ENCODE measurements at regions not wholly inside any gene's neighbourhood (a gene's known extent, or its start where the extent isn't known, plus 50 kb on each side); places are given as distances from the start of the nearest gene placed in this dataset.

DNA sequence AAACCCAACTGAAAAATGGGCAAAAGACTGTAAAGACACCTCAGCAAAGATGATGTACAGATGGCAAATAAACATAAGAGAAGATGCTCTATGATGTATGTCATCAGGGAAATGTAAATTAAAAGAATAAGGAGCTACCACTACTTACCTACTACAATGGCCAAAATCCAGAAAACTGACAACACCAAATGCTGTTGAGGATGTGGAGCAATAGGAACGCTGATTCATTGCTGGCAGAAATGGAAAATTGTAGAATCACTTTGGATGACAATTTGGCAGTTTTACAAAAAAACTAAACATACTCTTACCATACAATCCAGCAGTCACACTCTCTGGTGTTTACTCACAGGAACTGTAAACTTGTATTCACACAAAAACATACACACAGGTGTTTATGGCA lies 222.3 kb upstream of the LDB2 start:
- Histone ChIP-seq H3K27me3 (no peaks in the 10 kb centered on the region), H3K27ac (no peak overlapping the region), H3K9me3 (no peaks in the 10 kb centered on the region), H3K36me3 (replicated peaks in 1 of 2; ENCODE audit: insufficient read depth in 1 of 2, low read depth in 2 of 2) (no peaks in the 10 kb centered on the region), H3K4me1 (no peaks in the 10 kb centered on the region), H3K4me3 (no peak overlapping the region)
- WGBS, 2 donors, result 55 to 74% methylated on average over 1 of the region's 1 CpG
- intact Hi-C loops (cut with DNase I), result no loop called here
- no peak for TF ChIP-seq POLR2A (IDR thresholded peaks at IDR 0.05)
- TF ChIP-seq, protein P1, sequence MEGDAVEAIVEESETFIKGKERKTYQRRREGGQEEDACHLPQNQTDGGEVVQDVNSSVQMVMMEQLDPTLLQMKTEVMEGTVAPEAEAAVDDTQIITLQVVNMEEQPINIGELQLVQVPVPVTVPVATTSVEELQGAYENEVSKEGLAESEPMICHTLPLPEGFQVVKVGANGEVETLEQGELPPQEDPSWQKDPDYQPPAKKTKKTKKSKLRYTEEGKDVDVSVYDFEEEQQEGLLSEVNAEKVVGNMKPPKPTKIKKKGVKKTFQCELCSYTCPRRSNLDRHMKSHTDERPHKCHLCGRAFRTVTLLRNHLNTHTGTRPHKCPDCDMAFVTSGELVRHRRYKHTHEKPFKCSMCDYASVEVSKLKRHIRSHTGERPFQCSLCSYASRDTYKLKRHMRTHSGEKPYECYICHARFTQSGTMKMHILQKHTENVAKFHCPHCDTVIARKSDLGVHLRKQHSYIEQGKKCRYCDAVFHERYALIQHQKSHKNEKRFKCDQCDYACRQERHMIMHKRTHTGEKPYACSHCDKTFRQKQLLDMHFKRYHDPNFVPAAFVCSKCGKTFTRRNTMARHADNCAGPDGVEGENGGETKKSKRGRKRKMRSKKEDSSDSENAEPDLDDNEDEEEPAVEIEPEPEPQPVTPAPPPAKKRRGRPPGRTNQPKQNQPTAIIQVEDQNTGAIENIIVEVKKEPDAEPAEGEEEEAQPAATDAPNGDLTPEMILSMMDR (IDR thresholded peaks at IDR 0.05), result no peak
- DNase-seq, result no peak
- no peak for ATAC-seq

DNA sequence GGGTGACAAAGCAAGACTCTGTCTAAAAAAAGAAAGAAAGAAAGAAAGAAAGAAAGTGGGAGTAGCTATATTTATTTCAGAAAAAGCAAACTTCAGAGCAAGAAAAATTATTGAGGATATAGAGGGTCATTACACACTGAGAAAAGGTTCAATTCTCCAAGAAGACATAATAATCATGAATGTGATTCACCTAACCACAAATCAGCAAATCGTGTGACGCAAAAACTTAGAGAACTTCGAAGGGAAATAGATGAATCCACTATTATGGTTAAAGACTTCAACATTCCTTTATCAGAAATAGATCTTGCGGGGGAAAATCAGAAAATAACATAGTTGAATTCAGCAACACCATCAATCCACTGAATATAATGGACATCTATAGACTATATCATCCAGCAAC lies 219.3 kb upstream of the LDB2 start:
- WGBS, 2 donors, result 68 to 86% methylated on average over 4 of the region's 4 CpGs
- no peak for DNase-seq

DNA sequence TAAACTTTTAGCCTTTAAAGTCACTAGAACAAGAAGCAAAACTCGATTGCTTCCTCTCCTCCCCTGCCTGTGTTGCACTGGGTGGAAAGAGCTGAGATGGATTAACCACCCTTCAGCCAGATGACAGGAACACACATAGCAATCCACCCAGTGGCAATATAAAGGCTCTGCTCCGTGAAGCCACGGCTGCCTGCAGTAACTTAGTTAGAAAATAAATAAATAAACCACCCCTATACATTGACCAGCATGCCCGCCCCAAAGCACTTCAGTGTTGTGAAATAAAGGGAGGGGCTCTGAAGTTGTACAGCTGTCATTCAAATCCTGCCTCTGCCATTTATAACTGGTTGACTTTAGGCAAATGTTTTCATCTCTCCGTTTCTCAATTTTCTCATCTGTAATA lies 217.1 kb upstream of the LDB2 start:
- H3K27me3 ChIP-seq, result no peaks in the 10 kb centered on the region
- TF ChIP-seq POLR2A (IDR thresholded peaks at IDR 0.05), result no peak
- TF ChIP-seq, protein P1 (IDR thresholded peaks at IDR 0.05), result no peak
- no peak overlapping the region for H3K27ac ChIP-seq
- ATAC-seq (no peak), DNase-seq (no peak)
- no peak overlapping the region for H3K4me3 ChIP-seq
- H3K36me3 ChIP-seq (replicated peaks in 1 of 2; ENCODE audit: insufficient read depth in 1 of 2, low read depth in 2 of 2), result no peaks in the 10 kb centered on the region
- WGBS, 2 donors, result 47 to 57% methylated on average over 5 of the region's 5 CpGs
- no peaks in the 10 kb centered on the region for H3K4me1 ChIP-seq
- intact Hi-C loops (cut with DNase I), result no loop called here
- no peaks in the 10 kb centered on the region for H3K9me3 ChIP-seq

More for the DNA sequence above, 219.3 kb upstream of the LDB2 start:
- ATAC-seq, result no peak
- Histone ChIP-seq H3K4me3 (no peak overlapping the region), H3K27me3 (no peaks in the 10 kb centered on the region), H3K36me3 (replicated peaks in 1 of 2; ENCODE audit: insufficient read depth in 1 of 2, low read depth in 2 of 2) (no peaks in the 10 kb centered on the region), H3K27ac (no peak overlapping the region), H3K4me1 (no peaks in the 10 kb centered on the region), H3K9me3 (no peaks in the 10 kb centered on the region)
- intact Hi-C loops (cut with DNase I), result no loop called here
- no peak for TF ChIP-seq POLR2A (IDR thresholded peaks at IDR 0.05)
- TF ChIP-seq, protein P1 (IDR thresholded peaks at IDR 0.05), result no peak

DNA sequence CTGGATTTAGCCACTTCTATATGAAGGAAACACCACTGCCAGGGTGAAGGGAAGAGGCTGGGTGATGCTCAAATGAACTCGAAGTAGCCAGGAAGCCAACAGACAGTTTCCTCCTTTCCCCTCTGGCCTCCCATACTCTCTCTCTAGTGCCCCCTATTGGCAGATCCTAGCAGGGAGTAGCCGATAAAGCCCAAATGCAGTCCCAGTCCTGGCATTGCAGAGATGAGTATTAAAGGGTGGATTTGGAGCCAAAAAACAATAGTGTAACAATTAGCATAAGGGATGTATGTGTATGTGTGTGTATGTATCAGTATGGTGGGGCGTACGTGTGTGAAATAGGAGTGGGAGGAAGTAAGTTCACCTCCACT lies 213.8 kb upstream of the LDB2 start:
- intact Hi-C loops (cut with DNase I), result no loop called here
- WGBS, 2 donors, result 24% methylated on average over 4 of the region's 4 CpGs
- H3K4me3 ChIP-seq, result no peak overlapping the region
- H3K27me3 ChIP-seq, result no peaks in the 10 kb centered on the region
- no peak for ATAC-seq
- H3K9me3 ChIP-seq, result no peaks in the 10 kb centered on the region
- TF ChIP-seq POLR2A (IDR thresholded peaks at IDR 0.05), result no peak
- TF ChIP-seq, protein P1 (IDR thresholded peaks at IDR 0.05), result peak in 1 of 7 experiments; percentile 12
- H3K27ac ChIP-seq, result no peak overlapping the region
- H3K36me3 ChIP-seq (replicated peaks in 1 of 2; ENCODE audit: insufficient read depth in 1 of 2, low read depth in 2 of 2), result no peaks in the 10 kb centered on the region
- DNase-seq, result no peak
- H3K4me1 ChIP-seq, result no peaks in the 10 kb centered on the region

DNA sequence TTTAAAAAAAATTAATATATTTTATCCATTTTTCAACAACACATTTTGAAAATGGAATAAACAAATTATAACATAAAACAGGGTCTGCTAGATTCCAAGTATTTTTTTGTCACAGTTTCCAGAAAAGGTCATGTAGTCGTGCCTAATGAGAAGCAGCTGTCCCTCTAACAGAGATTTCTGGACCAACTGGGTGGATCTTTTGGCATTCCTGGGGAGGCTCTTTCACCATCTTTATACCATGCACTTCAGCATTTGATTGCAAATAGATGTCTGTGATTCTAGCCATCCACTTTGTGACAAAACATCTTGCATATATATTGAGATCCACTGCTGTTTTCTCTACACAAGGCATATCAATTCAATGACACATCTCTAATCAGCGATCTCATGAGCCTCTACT lies 210.7 kb upstream of the LDB2 start:
- intact Hi-C loops (cut with DNase I), result no loop called here
- Histone ChIP-seq H3K27ac (no peak overlapping the region), H3K4me1 (no peaks in the 10 kb centered on the region), H3K36me3 (replicated peaks in 1 of 2; ENCODE audit: insufficient read depth in 1 of 2, low read depth in 2 of 2) (no peaks in the 10 kb centered on the region), H3K4me3 (no peak overlapping the region), H3K27me3 (no peaks in the 10 kb centered on the region), H3K9me3 (no peaks in the 10 kb centered on the region)
- TF ChIP-seq, protein P1 (IDR thresholded peaks at IDR 0.05), result no peak
- TF ChIP-seq POLR2A (IDR thresholded peaks at IDR 0.05), result no peak
- DNase-seq (no peak), ATAC-seq (no peak)
- WGBS, 2 donors, result 40 to 68% methylated on average over 2 of the region's 2 CpGs

All from body of pancreas (tissue), 4 donors.